Natural killer cell (primary cell): ENCODE measurements at regions not wholly inside any gene's neighbourhood (a gene's known extent, or its start where the extent isn't known, plus 50 kb on each side); places are given as distances from the start of the nearest gene placed in this dataset.

Experiments used
- ATAC-seq, 3 donors: fragments of 150-1000 bp in 2 of 3; fragments of 200-7000 bp in 1 of 3; cut with Tn5 transposase; 1 replicate in 1 of 3; 2 replicates in 2 of 3; pipeline ENCODE4 v1.10.0; 2021; ENCODE audit warnings: mild to moderate bottlenecking in 2 of 3, moderate library complexity in 2 of 3
- DNase-seq, 2 donors: peaks; one replicate each; pipeline versions ENCODE4 v3.0.0 to v3.0.0-alpha.2; 2013 to 2021; ENCODE audit warnings: mixed read lengths in 1 of 2
- H3K27ac ChIP-seq: one replicate; pipeline ENCODE4 v1.5.1; 2013; ENCODE audit warnings: mild to moderate bottlenecking, low read length
- H3K27me3 ChIP-seq: one replicate; pipeline ENCODE4 v1.6.1; 2013; ENCODE audit warnings: low read length; ENCODE audit not compliant: control insufficient read depth, insufficient read depth
- H3K36me3 ChIP-seq: one replicate; pipeline ENCODE4 v1.6.1; 2013; ENCODE audit warnings: low read length; ENCODE audit not compliant: control insufficient read depth, insufficient read depth
- H3K4me1 ChIP-seq: one replicate; pipeline ENCODE4 v1.6.1; 2013; ENCODE audit warnings: low read length; ENCODE audit not compliant: control insufficient read depth, insufficient read depth
- H3K4me3 ChIP-seq: one replicate; pipeline ENCODE4 v1.5.1; 2013; ENCODE audit warnings: low read length
- H3K9me3 ChIP-seq: one replicate; pipeline ENCODE4 v1.6.1; 2013; ENCODE audit warnings: low read length; ENCODE audit not compliant: control insufficient read depth, insufficient read depth
- H3K27ac Mint-ChIP-seq, 2 donors: one replicate each; pipeline ENCODE4 v1.8.0; 2022; ENCODE audit warnings: mild to moderate bottlenecking in 2 of 2, mixed read lengths in 2 of 2, moderate library complexity in 1 of 2
- H3K27me3 Mint-ChIP-seq, 2 donors: one replicate each; pipeline ENCODE4 v1.8.0; 2022; ENCODE audit warnings: low read depth in 2 of 2, mixed read lengths in 2 of 2
- H3K36me3 Mint-ChIP-seq: one replicate; pipeline ENCODE4 v1.8.0; 2022; ENCODE audit warnings: mixed read lengths
- H3K4me1 Mint-ChIP-seq, 2 donors: one replicate each; pipeline ENCODE4 v1.8.0; 2022; ENCODE audit warnings: mixed read lengths in 2 of 2
- H3K4me3 Mint-ChIP-seq: one replicate; pipeline ENCODE4 v1.8.0; 2022; ENCODE audit warnings: mild to moderate bottlenecking, moderate library complexity, mixed read lengths
- H3K9me3 Mint-ChIP-seq, 2 donors: one replicate each; pipeline ENCODE4 v1.8.0; 2022; ENCODE audit warnings: mixed read lengths in 2 of 2
- CTCF ChIP-seq: fragments of 200-600 bp; IDR thresholded peaks from one replicate; pipeline ENCODE4 v1.8.0; 2022; ENCODE audit warnings: antibody characterized with exemption
- WGBS: methylation state at CpG from one replicate; pipeline ENCODE4 v1.1.7; 2013; ENCODE audit warnings: missing lambda C conversion rate; ENCODE audit not compliant: insufficient coverage; 5-methylcytosine and 5-hydroxymethylcytosine counted together
- intact Hi-C: fragments of 100-400 bp; cut with micrococcal nuclease; formaldehyde crosslinking; loops from one replicate; pipeline ENCODE4 v1.14.2; 2022

GRCh38 chr6:132898376-132898775 lies 84.0 kb downstream of the RPS12 start:
- Mint-ChIP-seq H3K27me3 (no peaks in the 10 kb centered on the region), H3K9me3 (no peaks in the 10 kb centered on the region), H3K27ac (no peak overlapping the region), H3K4me1 (no peaks in the 10 kb centered on the region), H3K36me3 (no peaks in the 10 kb centered on the region), H3K4me3 (no peak overlapping the region)
- Histone ChIP-seq H3K36me3 (no peaks in the 10 kb centered on the region), H3K27ac (no peak overlapping the region), H3K4me3 (no peak overlapping the region), H3K9me3 (no peaks in the 10 kb centered on the region), H3K4me1 (no peaks in the 10 kb centered on the region), H3K27me3 (no peaks in the 10 kb centered on the region)
- ATAC-seq (no peak), DNase-seq (no peak)
- no peak for TF ChIP-seq CTCF
- intact Hi-C loops, result no loop called here
- 92% methylated on average over 4 of the region's 4 CpGs for WGBS

GRCh38 chr6:132900849-132901248 lies 86.5 kb downstream of the RPS12 start:
- Mint-ChIP-seq H3K9me3 (peaks cover 0 to 2% of the 10 kb centered on the region in 2 donors), H3K4me3 (no peak overlapping the region)
- intact Hi-C loops, result no loop called here

GRCh38 chr6:132902901-132903300 lies 88.5 kb downstream of the RPS12 start:
- no peaks in the 10 kb centered on the region for H3K4me1 ChIP-seq
- intact Hi-C loops, result no loop called here
- H3K36me3 ChIP-seq, result no peaks in the 10 kb centered on the region
- H3K4me3 ChIP-seq, result no peak overlapping the region
- Mint-ChIP-seq H3K27ac (no peak overlapping the region), H3K4me1 (no peaks in the 10 kb centered on the region), H3K4me3 (no peak overlapping the region), H3K9me3 (peaks cover 0 to 2% of the 10 kb centered on the region in 2 donors), H3K36me3 (no peaks in the 10 kb centered on the region), H3K27me3 (no peaks in the 10 kb centered on the region)
- DNase-seq, result no peak
- H3K27me3 ChIP-seq, result no peaks in the 10 kb centered on the region
- no peak for ATAC-seq
- H3K9me3 ChIP-seq, result no peaks in the 10 kb centered on the region
- 86% methylated on average over 3 of the region's 6 CpGs for WGBS
- no peak overlapping the region for H3K27ac ChIP-seq
- no peak for TF ChIP-seq CTCF

More at GRCh38 chr6:132900849-132901248, 86.5 kb downstream of the RPS12 start:
- H3K9me3 ChIP-seq, result no peaks in the 10 kb centered on the region
- H3K4me1 Mint-ChIP-seq, result no peaks in the 10 kb centered on the region
- no peak overlapping the region for H3K4me3 ChIP-seq
- ATAC-seq, result no peak
- H3K27ac Mint-ChIP-seq, result no peak overlapping the region
- no peaks in the 10 kb centered on the region for H3K27me3 Mint-ChIP-seq
- H3K36me3 Mint-ChIP-seq, result no peaks in the 10 kb centered on the region
- no peaks in the 10 kb centered on the region for H3K36me3 ChIP-seq
- no peaks in the 10 kb centered on the region for H3K4me1 ChIP-seq
- no peak overlapping the region for H3K27ac ChIP-seq
- TF ChIP-seq CTCF, result no peak
- H3K27me3 ChIP-seq, result no peaks in the 10 kb centered on the region
- no peak for DNase-seq
- WGBS, result 71% methylated on average over 2 of the region's 2 CpGs

GRCh38 chr6:132907231-132907630 lies 92.9 kb downstream of the RPS12 start:
- Mint-ChIP-seq H3K9me3 (peaks cover 0 to 2% of the 10 kb centered on the region in 2 donors), H3K4me3 (no peak overlapping the region)

More at GRCh38 chr6:132907231-132907630, 92.9 kb downstream of the RPS12 start:
- Mint-ChIP-seq H3K36me3 (no peaks in the 10 kb centered on the region), H3K27ac (no peak overlapping the region), H3K27me3 (no peaks in the 10 kb centered on the region), H3K4me1 (no peaks in the 10 kb centered on the region)
- Histone ChIP-seq H3K4me3 (no peak overlapping the region), H3K4me1 (no peaks in the 10 kb centered on the region), H3K27ac (no peak overlapping the region), H3K36me3 (no peaks in the 10 kb centered on the region), H3K9me3 (no peaks in the 10 kb centered on the region), H3K27me3 (peaks cover under 1% of the 10 kb centered on the region)
- WGBS, result 100% methylated on average over 1 of the region's 1 CpG
- intact Hi-C loops, result no loop called here
- DNase-seq, result no peak
- TF ChIP-seq CTCF, result no peak
- no peak for ATAC-seq
